ENCODE measurements at regions not wholly inside any gene's neighbourhood (a gene's known extent, or its start where the extent isn't known, plus 50 kb on each side); places are given as distances from the start of the nearest gene placed in this dataset.

DNA sequence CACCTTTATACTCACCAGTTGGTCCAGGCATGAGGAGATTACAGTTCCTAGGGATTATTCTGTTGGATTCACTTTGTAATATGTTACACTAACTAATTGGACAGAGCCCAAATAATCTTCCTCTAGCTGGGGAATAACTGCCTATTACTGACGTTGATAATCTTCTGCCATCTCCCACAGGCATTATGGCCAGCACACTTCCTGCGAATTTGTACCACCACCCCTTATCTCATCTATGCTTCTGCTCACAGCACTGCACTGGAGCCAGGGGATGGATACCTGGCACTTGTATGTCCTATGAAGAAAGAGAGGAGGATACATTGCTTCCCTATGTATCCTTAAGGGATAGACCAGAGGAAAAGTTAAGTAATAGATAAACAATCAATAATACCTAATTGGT lies 494.8 kb upstream of the MAN1A1 start:
- TF ChIP-seq, protein P1, sequence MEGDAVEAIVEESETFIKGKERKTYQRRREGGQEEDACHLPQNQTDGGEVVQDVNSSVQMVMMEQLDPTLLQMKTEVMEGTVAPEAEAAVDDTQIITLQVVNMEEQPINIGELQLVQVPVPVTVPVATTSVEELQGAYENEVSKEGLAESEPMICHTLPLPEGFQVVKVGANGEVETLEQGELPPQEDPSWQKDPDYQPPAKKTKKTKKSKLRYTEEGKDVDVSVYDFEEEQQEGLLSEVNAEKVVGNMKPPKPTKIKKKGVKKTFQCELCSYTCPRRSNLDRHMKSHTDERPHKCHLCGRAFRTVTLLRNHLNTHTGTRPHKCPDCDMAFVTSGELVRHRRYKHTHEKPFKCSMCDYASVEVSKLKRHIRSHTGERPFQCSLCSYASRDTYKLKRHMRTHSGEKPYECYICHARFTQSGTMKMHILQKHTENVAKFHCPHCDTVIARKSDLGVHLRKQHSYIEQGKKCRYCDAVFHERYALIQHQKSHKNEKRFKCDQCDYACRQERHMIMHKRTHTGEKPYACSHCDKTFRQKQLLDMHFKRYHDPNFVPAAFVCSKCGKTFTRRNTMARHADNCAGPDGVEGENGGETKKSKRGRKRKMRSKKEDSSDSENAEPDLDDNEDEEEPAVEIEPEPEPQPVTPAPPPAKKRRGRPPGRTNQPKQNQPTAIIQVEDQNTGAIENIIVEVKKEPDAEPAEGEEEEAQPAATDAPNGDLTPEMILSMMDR (IDR thresholded peaks at IDR 0.05): no peak
- TF ChIP-seq, protein P2, sequence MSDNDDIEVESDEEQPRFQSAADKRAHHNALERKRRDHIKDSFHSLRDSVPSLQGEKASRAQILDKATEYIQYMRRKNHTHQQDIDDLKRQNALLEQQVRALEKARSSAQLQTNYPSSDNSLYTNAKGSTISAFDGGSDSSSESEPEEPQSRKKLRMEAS (CRISPR knock-in tag; IDR thresholded peaks at IDR 0.05): no peak
- no peak for TF ChIP-seq CREB1 (CRISPR knock-in tag; IDR thresholded peaks at IDR 0.05)
- no peak for TF ChIP-seq SP1 (CRISPR knock-in tag; conservative IDR thresholded peaks at IDR 0.05)
- TF ChIP-seq, protein P3, sequence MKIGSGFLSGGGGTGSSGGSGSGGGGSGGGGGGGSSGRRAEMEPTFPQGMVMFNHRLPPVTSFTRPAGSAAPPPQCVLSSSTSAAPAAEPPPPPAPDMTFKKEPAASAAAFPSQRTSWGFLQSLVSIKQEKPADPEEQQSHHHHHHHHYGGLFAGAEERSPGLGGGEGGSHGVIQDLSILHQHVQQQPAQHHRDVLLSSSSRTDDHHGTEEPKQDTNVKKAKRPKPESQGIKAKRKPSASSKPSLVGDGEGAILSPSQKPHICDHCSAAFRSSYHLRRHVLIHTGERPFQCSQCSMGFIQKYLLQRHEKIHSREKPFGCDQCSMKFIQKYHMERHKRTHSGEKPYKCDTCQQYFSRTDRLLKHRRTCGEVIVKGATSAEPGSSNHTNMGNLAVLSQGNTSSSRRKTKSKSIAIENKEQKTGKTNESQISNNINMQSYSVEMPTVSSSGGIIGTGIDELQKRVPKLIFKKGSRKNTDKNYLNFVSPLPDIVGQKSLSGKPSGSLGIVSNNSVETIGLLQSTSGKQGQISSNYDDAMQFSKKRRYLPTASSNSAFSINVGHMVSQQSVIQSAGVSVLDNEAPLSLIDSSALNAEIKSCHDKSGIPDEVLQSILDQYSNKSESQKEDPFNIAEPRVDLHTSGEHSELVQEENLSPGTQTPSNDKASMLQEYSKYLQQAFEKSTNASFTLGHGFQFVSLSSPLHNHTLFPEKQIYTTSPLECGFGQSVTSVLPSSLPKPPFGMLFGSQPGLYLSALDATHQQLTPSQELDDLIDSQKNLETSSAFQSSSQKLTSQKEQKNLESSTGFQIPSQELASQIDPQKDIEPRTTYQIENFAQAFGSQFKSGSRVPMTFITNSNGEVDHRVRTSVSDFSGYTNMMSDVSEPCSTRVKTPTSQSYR (CRISPR knock-in tag; IDR thresholded peaks at IDR 0.05): no peak
- TF ChIP-seq, protein P4, sequence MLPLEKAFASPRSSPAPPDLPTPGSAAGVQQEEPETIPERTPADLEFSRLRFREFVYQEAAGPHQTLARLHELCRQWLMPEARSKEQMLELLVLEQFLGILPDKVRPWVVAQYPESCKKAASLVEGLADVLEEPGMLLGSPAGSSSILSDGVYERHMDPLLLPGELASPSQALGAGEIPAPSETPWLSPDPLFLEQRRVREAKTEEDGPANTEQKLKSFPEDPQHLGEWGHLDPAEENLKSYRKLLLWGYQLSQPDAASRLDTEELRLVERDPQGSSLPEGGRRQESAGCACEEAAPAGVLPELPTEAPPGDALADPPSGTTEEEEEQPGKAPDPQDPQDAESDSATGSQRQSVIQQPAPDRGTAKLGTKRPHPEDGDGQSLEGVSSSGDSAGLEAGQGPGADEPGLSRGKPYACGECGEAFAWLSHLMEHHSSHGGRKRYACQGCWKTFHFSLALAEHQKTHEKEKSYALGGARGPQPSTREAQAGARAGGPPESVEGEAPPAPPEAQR (CRISPR knock-in tag; IDR thresholded peaks at IDR 0.05): no peak
- TF ChIP-seq, protein P5, sequence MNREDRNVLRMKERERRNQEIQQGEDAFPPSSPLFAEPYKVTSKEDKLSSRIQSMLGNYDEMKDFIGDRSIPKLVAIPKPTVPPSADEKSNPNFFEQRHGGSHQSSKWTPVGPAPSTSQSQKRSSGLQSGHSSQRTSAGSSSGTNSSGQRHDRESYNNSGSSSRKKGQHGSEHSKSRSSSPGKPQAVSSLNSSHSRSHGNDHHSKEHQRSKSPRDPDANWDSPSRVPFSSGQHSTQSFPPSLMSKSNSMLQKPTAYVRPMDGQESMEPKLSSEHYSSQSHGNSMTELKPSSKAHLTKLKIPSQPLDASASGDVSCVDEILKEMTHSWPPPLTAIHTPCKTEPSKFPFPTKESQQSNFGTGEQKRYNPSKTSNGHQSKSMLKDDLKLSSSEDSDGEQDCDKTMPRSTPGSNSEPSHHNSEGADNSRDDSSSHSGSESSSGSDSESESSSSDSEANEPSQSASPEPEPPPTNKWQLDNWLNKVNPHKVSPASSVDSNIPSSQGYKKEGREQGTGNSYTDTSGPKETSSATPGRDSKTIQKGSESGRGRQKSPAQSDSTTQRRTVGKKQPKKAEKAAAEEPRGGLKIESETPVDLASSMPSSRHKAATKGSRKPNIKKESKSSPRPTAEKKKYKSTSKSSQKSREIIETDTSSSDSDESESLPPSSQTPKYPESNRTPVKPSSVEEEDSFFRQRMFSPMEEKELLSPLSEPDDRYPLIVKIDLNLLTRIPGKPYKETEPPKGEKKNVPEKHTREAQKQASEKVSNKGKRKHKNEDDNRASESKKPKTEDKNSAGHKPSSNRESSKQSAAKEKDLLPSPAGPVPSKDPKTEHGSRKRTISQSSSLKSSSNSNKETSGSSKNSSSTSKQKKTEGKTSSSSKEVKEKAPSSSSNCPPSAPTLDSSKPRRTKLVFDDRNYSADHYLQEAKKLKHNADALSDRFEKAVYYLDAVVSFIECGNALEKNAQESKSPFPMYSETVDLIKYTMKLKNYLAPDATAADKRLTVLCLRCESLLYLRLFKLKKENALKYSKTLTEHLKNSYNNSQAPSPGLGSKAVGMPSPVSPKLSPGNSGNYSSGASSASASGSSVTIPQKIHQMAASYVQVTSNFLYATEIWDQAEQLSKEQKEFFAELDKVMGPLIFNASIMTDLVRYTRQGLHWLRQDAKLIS (CRISPR knock-in tag; IDR thresholded peaks at IDR 0.05; ENCODE audit: borderline replicate concordance): no peak
- no peak for TF ChIP-seq JUN (CRISPR knock-in tag; IDR thresholded peaks at IDR 0.05)
- no peak for TF ChIP-seq SMAD4 (CRISPR knock-in tag; IDR thresholded peaks at IDR 0.05)
- TF ChIP-seq, protein P6, sequence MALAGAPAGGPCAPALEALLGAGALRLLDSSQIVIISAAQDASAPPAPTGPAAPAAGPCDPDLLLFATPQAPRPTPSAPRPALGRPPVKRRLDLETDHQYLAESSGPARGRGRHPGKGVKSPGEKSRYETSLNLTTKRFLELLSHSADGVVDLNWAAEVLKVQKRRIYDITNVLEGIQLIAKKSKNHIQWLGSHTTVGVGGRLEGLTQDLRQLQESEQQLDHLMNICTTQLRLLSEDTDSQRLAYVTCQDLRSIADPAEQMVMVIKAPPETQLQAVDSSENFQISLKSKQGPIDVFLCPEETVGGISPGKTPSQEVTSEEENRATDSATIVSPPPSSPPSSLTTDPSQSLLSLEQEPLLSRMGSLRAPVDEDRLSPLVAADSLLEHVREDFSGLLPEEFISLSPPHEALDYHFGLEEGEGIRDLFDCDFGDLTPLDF (CRISPR knock-in tag; IDR thresholded peaks at IDR 0.05): no peak
- no peak for TF ChIP-seq ZNF423 (CRISPR knock-in tag; IDR thresholded peaks at IDR 0.05)
- TF ChIP-seq FOXP1 (CRISPR knock-in tag; IDR thresholded peaks at IDR 0.05; ENCODE audit: borderline replicate concordance): no peak
